Large intestine (tissue), 3 donors: ENCODE measurements at regions not wholly inside any gene's neighbourhood (a gene's known extent, or its start where the extent isn't known, plus 50 kb on each side); places are given as distances from the start of the nearest gene placed in this dataset.

Source experiments
- DNase-seq, 2 donors: peaks; one replicate each; pipeline versions ENCODE4 v3.0.0 to v3.0.0-alpha.2; 2013
- H3K27ac ChIP-seq: one replicate; pipeline ENCODE4 v1.5.1; 2013; ENCODE audit warnings: low read length
- H3K27me3 ChIP-seq: 2 replicates; pipeline ENCODE4 v1.6.1; 2013; ENCODE audit warnings: low read length; ENCODE audit not compliant: control insufficient read depth, insufficient read depth
- H3K36me3 ChIP-seq: 2 replicates; pipeline ENCODE4 v1.6.1; 2013; ENCODE audit warnings: low read length; ENCODE audit not compliant: control insufficient read depth, insufficient read depth
- H3K4me1 ChIP-seq: one replicate; pipeline ENCODE4 v1.6.1; 2013; ENCODE audit warnings: low read length; ENCODE audit not compliant: control insufficient read depth, insufficient read depth
- H3K4me3 ChIP-seq: one replicate; pipeline ENCODE4 v1.5.1; 2013; ENCODE audit warnings: low read length
- H3K9me3 ChIP-seq: one replicate; pipeline ENCODE4 v1.6.1; 2013; ENCODE audit warnings: mild to moderate bottlenecking, low read depth, low read length, moderate library complexity; ENCODE audit not compliant: control insufficient read depth
- WGBS: methylation state at CpG from one replicate; pipeline ENCODE4 v1.1.5; 2013; ENCODE audit warnings: low lambda C conversion rate; ENCODE audit not compliant: insufficient coverage; 5-methylcytosine and 5-hydroxymethylcytosine counted together

GRCh38 chr10:98332623-98333269 is 64.8 kb upstream of the LOXL4 start:
- Histone ChIP-seq H3K9me3 (no peaks in the 10 kb centered on the region), H3K27ac (no peak overlapping the region), H3K36me3 (no peaks in the 10 kb centered on the region), H3K27me3 (peaks cover 27% of the 10 kb centered on the region), H3K4me3 (no peak overlapping the region), H3K4me1 (no peaks in the 10 kb centered on the region)
- DNase-seq, result no peak
- 47% methylated on average over 2 of the region's 8 CpGs for WGBS

DNA sequence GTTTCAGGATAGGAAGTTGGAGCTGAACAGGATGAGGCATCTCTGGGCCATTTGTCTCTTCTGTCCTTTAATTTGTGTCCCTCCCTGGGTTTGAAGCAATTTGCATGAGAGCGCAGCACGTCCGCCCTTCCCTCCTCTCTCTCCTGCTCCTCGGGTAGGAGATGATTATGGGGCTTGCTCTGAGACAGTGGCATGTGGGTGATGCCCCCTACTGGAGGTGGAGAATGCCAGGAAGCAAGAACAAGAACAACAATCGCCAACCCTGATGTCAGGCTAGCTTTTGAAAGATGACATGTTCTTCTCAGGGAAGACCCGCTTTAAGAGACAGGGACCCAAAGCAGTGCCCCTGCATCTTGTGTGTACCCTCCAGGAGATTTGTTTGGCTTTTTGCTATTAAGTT is 63.9 kb upstream of the LOXL4 start:
- no peak for DNase-seq
- no peaks in the 10 kb centered on the region for H3K9me3 ChIP-seq
- H3K36me3 ChIP-seq, result no peaks in the 10 kb centered on the region
- H3K27me3 ChIP-seq, result peaks cover 36% of the 10 kb centered on the region
- H3K4me3 ChIP-seq, result no peak overlapping the region
- WGBS, result no CpG with 5 or more reads among the region's 6 CpGs
- H3K4me1 ChIP-seq, result no peaks in the 10 kb centered on the region
- no peak overlapping the region for H3K27ac ChIP-seq

DNA sequence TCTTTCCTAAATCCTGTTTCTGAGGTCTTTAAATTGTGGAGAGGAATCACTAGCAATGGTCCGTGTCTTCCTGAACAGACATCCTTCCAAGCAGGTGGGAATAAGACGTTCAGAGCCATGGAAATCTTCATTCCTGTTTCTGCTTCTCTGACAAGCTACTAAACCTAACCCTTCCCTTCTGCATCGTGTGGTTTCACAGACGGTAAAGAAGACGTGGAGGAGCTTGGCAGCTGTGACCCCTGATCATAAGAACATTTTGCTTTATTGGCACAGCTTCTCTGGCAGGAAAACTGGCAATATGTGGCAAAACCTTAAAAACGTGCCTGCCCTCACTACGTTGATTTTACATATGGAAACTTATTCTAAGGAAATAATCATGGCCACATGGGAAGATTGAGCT is 63.0 kb upstream of the LOXL4 start:
- H3K4me3 ChIP-seq, result no peak overlapping the region
- DNase-seq, result no peak
- no peaks in the 10 kb centered on the region for H3K9me3 ChIP-seq
- 92% methylated on average over 2 of the region's 7 CpGs for WGBS
- H3K27me3 ChIP-seq, result peaks cover 45% of the 10 kb centered on the region
- no peaks in the 10 kb centered on the region for H3K36me3 ChIP-seq
- no peak overlapping the region for H3K27ac ChIP-seq
- no peaks in the 10 kb centered on the region for H3K4me1 ChIP-seq

GRCh38 chr10:98328640-98329039 is 60.6 kb upstream of the LOXL4 start:
- Histone ChIP-seq H3K27me3 (peaks cover 46% of the 10 kb centered on the region), H3K9me3 (no peaks in the 10 kb centered on the region), H3K27ac (no peak overlapping the region), H3K4me1 (no peaks in the 10 kb centered on the region), H3K4me3 (no peak overlapping the region), H3K36me3 (no peaks in the 10 kb centered on the region)
- no CpG with 5 or more reads among the region's 1 CpG for WGBS
- no peak for DNase-seq

DNA sequence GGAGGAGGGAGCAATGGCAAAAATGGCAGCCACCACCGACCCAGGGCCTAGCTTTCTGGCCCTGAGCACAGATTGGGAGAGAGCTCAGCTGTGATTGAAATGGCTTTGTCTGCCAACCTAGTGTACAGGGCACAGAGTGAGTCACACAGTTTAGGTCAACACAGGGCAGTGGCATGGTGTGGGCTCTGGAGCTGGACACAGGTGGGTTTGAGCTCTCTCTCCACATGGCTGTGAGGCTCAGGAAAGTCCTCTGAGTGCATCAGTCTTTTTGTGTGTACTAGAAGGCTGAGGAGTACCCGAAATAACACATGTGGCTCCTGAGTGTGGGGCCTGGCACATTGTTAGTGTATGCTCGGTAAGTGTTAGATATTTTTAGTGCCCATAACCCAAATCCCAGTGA is 60.2 kb upstream of the LOXL4 start:
- H3K9me3 ChIP-seq, result no peaks in the 10 kb centered on the region
- H3K4me1 ChIP-seq, result no peaks in the 10 kb centered on the region
- peaks cover 46% of the 10 kb centered on the region for H3K27me3 ChIP-seq
- H3K27ac ChIP-seq, result no peak overlapping the region
- DNase-seq, result no peak
- no peaks in the 10 kb centered on the region for H3K36me3 ChIP-seq
- H3K4me3 ChIP-seq, result no peak overlapping the region
- no CpG with 5 or more reads among the region's 3 CpGs for WGBS

DNA sequence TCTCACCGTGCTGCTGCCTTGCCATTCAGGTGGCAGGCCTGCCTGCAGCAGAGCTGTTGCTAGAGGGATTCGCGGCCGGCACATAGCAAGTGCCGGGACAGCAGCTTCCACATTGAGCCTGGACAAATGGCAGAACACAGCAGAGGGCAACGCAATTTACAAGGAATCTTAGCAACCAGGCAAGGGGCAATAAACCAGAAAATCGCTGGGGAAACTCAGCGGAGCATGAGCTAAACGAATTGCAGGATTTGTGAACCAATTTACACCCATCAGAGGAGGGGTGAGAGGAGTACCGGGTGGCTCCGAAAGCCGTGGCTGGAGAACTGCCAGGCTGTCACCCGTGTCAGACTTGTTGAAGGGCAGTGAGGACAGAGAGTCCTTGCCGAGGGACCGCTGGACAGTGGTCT is 58.6 kb upstream of the LOXL4 start:
- Histone ChIP-seq H3K4me3 (no peak overlapping the region), H3K36me3 (no peaks in the 10 kb centered on the region), H3K27me3 (peaks cover 40% of the 10 kb centered on the region), H3K4me1 (no peaks in the 10 kb centered on the region), H3K9me3 (no peaks in the 10 kb centered on the region), H3K27ac (no peak overlapping the region)
- DNase-seq, result peak in 1 of 2 donors; percentile 9
- WGBS, result no CpG with 5 or more reads among the region's 15 CpGs

DNA sequence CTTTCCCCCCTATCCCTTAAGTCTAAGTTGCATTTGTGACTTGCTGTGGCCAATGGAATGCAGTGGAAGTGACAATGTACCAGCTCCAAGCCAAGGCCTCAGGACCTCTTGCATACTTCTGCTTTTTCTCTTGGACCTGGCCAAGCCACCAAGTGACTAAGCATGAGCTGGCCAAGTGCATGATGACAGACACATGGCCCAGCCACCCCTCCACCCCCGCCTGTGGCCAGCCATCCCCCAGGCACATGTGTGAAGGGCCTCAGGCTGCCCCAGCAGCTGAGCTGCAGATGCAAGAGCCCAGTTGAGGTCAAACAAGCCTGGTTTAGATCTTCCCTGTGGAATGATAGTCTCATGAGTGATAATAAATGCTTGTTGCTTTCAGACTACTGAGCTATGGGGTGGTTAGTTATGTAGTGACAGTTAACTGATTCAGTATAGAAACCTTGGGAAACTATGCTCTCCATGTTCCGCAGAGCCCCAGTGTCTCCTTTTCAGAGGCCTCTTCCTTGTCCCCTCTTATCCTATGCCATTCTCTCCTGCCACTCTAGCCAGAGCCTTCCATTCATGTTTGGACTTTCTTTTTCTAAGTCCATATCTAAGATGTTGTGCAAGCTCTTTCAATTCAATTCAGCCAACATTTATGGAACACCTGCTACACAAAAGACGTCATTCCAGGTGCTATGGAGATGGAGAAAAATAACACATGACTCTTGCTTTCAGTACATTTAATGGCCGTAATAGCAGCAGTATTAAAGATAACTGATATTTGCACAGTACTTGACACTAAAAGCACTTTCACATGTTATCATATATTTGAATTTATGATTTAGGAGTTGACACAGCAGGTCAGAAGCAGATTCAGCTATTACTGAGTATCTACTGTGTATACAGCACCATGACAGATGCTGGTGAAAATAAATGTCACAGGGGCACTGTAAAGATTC is 55.5 kb upstream of the LOXL4 start:
- no peak overlapping the region for H3K27ac ChIP-seq
- H3K4me3 ChIP-seq, result no peak overlapping the region
- DNase-seq, result peak; percentile 31 to 63
- no peaks in the 10 kb centered on the region for H3K4me1 ChIP-seq
- no CpG with 5 or more reads among the region's 4 CpGs for WGBS
- no peaks in the 10 kb centered on the region for H3K9me3 ChIP-seq
- H3K36me3 ChIP-seq, result no peaks in the 10 kb centered on the region
- H3K27me3 ChIP-seq, result peaks cover 48% of the 10 kb centered on the region

DNA sequence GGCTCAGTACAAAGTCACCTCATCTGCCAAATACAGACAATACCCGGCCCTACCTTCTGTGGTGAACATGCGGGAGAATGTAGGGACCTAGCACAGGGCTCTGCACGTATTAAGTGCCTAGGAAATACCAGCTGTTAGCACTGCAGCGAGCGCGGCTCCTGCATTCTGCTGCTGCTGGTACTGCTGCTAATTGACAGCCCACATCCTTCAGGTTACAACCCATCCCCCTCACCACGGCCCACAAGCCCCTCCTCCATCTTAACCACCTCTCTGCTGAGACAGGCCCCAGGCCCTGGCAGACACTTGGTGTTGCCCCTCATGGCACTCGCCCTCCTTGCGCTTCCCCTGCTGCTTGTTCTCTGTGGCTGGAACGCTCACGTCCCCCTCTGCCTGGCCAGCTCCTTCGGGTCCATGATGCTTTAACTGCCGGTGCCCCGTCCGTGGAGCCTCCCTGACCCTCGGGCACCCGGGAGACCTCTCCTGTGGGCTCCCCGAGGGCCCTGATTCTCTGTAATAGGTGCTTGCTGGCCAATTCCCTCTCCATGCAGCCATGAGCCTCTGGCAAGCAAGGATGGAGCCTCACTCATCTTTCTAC is 53.3 kb upstream of the LOXL4 start:
- Histone ChIP-seq H3K4me3 (no peak overlapping the region), H3K4me1 (no peaks in the 10 kb centered on the region), H3K36me3 (no peaks in the 10 kb centered on the region), H3K9me3 (no peaks in the 10 kb centered on the region), H3K27ac (no peak overlapping the region), H3K27me3 (peaks cover 34% of the 10 kb centered on the region)
- no CpG with 5 or more reads among the region's 18 CpGs for WGBS
- no peak for DNase-seq

DNA sequence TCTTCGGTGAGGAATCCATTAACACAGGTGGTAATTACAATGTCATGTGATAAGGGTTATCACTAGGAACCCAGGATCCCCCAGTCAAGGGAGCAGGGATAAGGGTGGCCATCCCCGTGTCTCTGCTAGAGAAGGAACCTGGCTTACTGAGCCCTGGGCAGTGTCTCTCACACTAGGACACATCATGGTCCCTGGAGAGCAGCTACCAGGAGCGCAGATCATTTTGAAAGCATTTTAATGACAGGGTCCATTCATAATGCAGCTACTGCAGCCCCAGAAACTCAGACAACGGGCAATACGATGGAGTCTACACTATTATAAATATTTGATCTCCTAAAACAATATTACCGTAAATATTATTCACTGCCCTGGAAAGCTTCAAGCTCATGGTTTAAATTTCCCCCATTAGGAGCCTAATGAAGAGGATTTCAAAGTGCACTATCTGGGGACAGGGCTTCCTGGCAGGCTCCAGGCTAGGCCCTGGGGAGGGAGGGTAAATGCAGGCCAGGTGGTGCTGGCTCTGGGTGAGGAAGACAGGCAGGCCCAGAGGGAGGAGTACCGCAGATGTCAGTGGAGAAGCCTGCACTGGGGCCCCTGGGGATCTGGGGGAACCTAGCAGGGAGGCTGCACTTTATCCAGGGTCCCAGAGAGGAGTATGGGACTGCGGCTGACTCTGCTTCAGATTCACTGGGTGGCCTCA is 52.6 kb upstream of the LOXL4 start:
- Histone ChIP-seq H3K27ac (no peak overlapping the region), H3K4me3 (no peak overlapping the region), H3K9me3 (no peaks in the 10 kb centered on the region), H3K36me3 (no peaks in the 10 kb centered on the region), H3K4me1 (no peaks in the 10 kb centered on the region), H3K27me3 (peaks cover 33% of the 10 kb centered on the region)
- no peak for DNase-seq
- no CpG with 5 or more reads among the region's 8 CpGs for WGBS

DNA sequence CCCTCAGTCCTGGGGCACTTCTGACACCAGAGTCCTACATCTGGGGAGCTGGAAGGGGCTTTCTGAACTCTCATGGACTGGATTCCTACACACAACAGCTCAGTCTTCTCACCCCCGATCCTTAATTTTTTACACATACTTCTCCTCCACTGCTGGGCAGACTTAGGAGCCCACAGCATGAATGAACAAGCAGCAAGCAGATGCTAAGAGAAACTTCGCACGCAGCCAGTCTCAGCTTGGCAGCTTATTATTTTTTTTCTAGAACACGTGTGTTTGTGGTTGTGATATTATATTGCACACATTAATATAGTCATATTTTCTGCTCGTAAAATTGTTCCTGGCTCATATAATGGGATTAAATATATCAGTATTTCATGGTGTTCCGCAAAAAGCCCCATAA is 50.9 kb upstream of the LOXL4 start:
- H3K9me3 ChIP-seq, result no peaks in the 10 kb centered on the region
- no peaks in the 10 kb centered on the region for H3K4me1 ChIP-seq
- H3K4me3 ChIP-seq, result no peak overlapping the region
- no peaks in the 10 kb centered on the region for H3K36me3 ChIP-seq
- no peak for DNase-seq
- no peak overlapping the region for H3K27ac ChIP-seq
- H3K27me3 ChIP-seq, result peaks cover 35% of the 10 kb centered on the region
- WGBS, result 100% methylated on average over 1 of the region's 6 CpGs
